GM18867 (cell line): ENCODE measurements at regions not wholly inside any gene's neighbourhood (a gene's known extent, or its start where the extent isn't known, plus 50 kb on each side); places are given as distances from the start of the nearest gene placed in this dataset.

ENCODE experiments used
- ATAC-seq: cut with Tn5 transposase; IDR thresholded peaks from one replicate; pipeline ENCODE4 v1.9.1; 2021; ENCODE audit warnings: mild to moderate bottlenecking, moderate library complexity; ENCODE audit not compliant: unreplicated experiment

- ATAC-seq, result no peak
These were observed 84.9 kb upstream of the ACP3 start for GRCh38 chr3:132232231-132232792.

GRCh38 chr3:132236701-132237651 is 80.2 kb upstream of the ACP3 start:
- peak; percentile 96 for ATAC-seq

- ATAC-seq, result no peak
These were observed 79.6 kb upstream of the ACP3 start for GRCh38 chr3:132237652-132238032.

- no peak for ATAC-seq
These were observed 77.6 kb upstream of the ACP3 start for GRCh38 chr3:132239587-132239986.

GRCh38 chr3:132241776-132242514 is 75.3 kb upstream of the ACP3 start:
- no peak for ATAC-seq

GRCh38 chr3:132242790-132243189 is 74.4 kb upstream of the ACP3 start:
- ATAC-seq, result no peak

- ATAC-seq, result no peak
These were observed 71.6 kb upstream of the ACP3 start for GRCh38 chr3:132245552-132246142.

- ATAC-seq, result no peak
These were observed 71.0 kb upstream of the ACP3 start for GRCh38 chr3:132246212-132246611.

- ATAC-seq, result no peak
These were observed 70.0 kb upstream of the ACP3 start for GRCh38 chr3:132247211-132247610.

- ATAC-seq, result no peak
These were observed 68.7 kb upstream of the ACP3 start for GRCh38 chr3:132248490-132248889.

GRCh38 chr3:132253262-132253878 is 63.8 kb upstream of the ACP3 start:
- peak; percentile 71 for ATAC-seq

- ATAC-seq, result no peak
These were observed 63.0 kb upstream of the ACP3 start for GRCh38 chr3:132254076-132254755.

- ATAC-seq, result peak; percentile 39
These were observed 62.0 kb upstream of the ACP3 start for GRCh38 chr3:132255041-132255745.

- no peak for ATAC-seq
These were observed 60.2 kb upstream of the ACP3 start for GRCh38 chr3:132256989-132257388.

- no peak for ATAC-seq
These were observed 55.7 kb upstream of the ACP3 start for GRCh38 chr3:132261506-132261905.

- ATAC-seq, result no peak
These were observed 54.9 kb upstream of the ACP3 start for GRCh38 chr3:132262305-132262704.

- no peak for ATAC-seq
These were observed 54.3 kb upstream of the ACP3 start for GRCh38 chr3:132262956-132263355.

- ATAC-seq, result no peak
These were observed 52.2 kb upstream of the ACP3 start for GRCh38 chr3:132265028-132265427.

- no peak for ATAC-seq
These were observed 51.7 kb upstream of the ACP3 start for GRCh38 chr3:132265488-132265887.
